Pancreas (tissue), 10 donors: ENCODE measurements at regions not wholly inside any gene's neighbourhood (a gene's known extent, or its start where the extent isn't known, plus 50 kb on each side); places are given as distances from the start of the nearest gene placed in this dataset.

Experiments used
- ATAC-seq, 4 donors: fragments of 200-7000 bp; cut with Tn5 transposase; one replicate each; pipeline versions ENCODE4 v1.8.0 to v1.9.1; 2020; ENCODE audit warnings: mild to moderate bottlenecking in 4 of 4, moderate library complexity in 4 of 4
- DNase-seq, 6 donors: peaks; one replicate each; pipeline ENCODE4 v3.0.0-alpha.2; 2020
- FAIRE-seq: peaks from 2 replicates; lab custom pipeline; 2012; peaks lifted over from hg19 to GRCh38; lab: Jason Lieb, UNC
- H3K27ac ChIP-seq, 4 donors: fragments of 200-600 bp; sonication (generic); 1 replicate in 3 of 4; 2 replicates in 1 of 4; pipeline versions ENCODE4 v1.5.0 to v1.8.0; 2020
- H3K27me3 ChIP-seq, 4 donors: fragments of 200-600 bp; one replicate each; pipeline ENCODE4 v1.8.0; 2021
- H3K36me3 ChIP-seq, 3 donors: fragments of 200-600 bp; sonication (generic) in 1 of 3; one replicate each; pipeline versions ENCODE4 v1.5.0 to v1.8.0; 2020 to 2021
- H3K4me1 ChIP-seq, 3 donors: fragments of 200-600 bp; one replicate each; pipeline ENCODE4 v1.8.0; 2021
- H3K4me3 ChIP-seq, 4 donors: fragments of 200-600 bp; sonication (generic) in 2 of 4; one replicate each; pipeline versions ENCODE4 v1.5.0 to v1.8.0; 2020 to 2021
- H3K9me3 ChIP-seq, 4 donors: fragments of 200-600 bp; one replicate each; pipeline ENCODE4 v1.8.0; 2021
- CTCF ChIP-seq, 4 donors: fragments of 200-600 bp; sonication (generic) in 3 of 4; IDR thresholded peaks; one replicate each; pipeline versions ENCODE4 v1.5.0 to v1.8.0; 2021; ENCODE audit warnings: antibody characterized with exemption in 4 of 4
- WGBS, 2 donors: extraction: QIAGEN DNeasy Blood & Tissue Kit; methylation state at CpG; one replicate each; pipeline ENCODE4 v1.1.7; 2013; 5-methylcytosine and 5-hydroxymethylcytosine counted together
- intact Hi-C, 3 donors: fragments of 100-400 bp; cut with DNase I; formaldehyde crosslinking; loops; one replicate each; pipeline versions ENCODE4 v1.11.1 to v1.14.2; 2022
- donor health status: healthy with polysubstance abuse.
- donor health status: DM: no; HTN: no; CAD: no; lungs with moderate emphysema.
- donor health status: DM: no; HTN: no; CAD: no.
- donor health status: control.
- donor health status: control.
- donor health status: Bipolar disorder and iron deficiency.
- donor health status: DM: yes; HTN: yes; CAD: no.
- donor health status: DM: no; HTN: no; CAD: no.
- donor health status: DM: no; HTN: no; CAD: no.
- donor health status: DM: yes; HTN: yes; CAD: no.

GRCh38 chr7:106512217-106512616 lies 148.7 kb downstream of the CCDC71L start:
- no peaks in the 10 kb centered on the region for H3K4me1 ChIP-seq
- DNase-seq (no peak), ATAC-seq (no peak), FAIRE-seq (no peak)
- 96 to 97% methylated on average over 2 of the region's 2 CpGs for WGBS, 2 donors
- H3K9me3 ChIP-seq, result no peaks in the 10 kb centered on the region
- H3K27me3 ChIP-seq, result no peaks in the 10 kb centered on the region
- intact Hi-C loops, result no loop called here
- no peak overlapping the region for H3K27ac ChIP-seq
- H3K4me3 ChIP-seq, result no peak overlapping the region
- TF ChIP-seq CTCF (IDR thresholded peaks at IDR 0.05), result no peak
- H3K36me3 ChIP-seq, result no peaks in the 10 kb centered on the region

DNA sequence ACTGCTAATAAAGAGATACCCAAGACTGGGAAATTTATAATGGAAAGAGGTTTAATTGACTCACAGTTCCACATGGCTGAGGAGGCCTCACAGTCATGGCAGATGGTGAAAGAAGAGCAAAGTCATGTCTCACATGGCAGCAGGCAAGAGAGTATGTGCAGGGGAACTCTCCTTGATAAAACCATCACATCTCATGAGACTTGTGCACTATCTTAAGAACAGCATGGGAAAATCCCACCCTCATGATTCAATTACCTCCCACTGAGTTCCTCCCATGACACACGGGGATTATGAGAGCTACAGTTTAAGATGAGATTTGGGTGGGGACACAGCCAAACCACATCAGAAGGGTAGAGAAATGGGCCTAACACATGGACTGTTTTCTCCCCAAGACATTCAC lies 156.3 kb downstream of the CCDC71L start:
- no peak for TF ChIP-seq CTCF (IDR thresholded peaks at IDR 0.05)
- no peak overlapping the region for H3K4me3 ChIP-seq
- H3K27ac ChIP-seq, result no peak overlapping the region
- no peaks in the 10 kb centered on the region for H3K9me3 ChIP-seq
- DNase-seq (no peak), FAIRE-seq (no peak), ATAC-seq (no peak)
- 73 to 82% methylated on average over 1 of the region's 1 CpG for WGBS, 2 donors
- intact Hi-C loops, result no loop called here
- H3K36me3 ChIP-seq, result no peaks in the 10 kb centered on the region
- H3K27me3 ChIP-seq, result no peaks in the 10 kb centered on the region
- H3K4me1 ChIP-seq, result no peaks in the 10 kb centered on the region

- H3K4me1 ChIP-seq, result no peaks in the 10 kb centered on the region
- H3K9me3 ChIP-seq, result no peaks in the 10 kb centered on the region
- H3K36me3 ChIP-seq, result no peaks in the 10 kb centered on the region
- 78 to 84% methylated on average over 3 of the region's 3 CpGs for WGBS, 2 donors
- no peaks in the 10 kb centered on the region for H3K27me3 ChIP-seq
- intact Hi-C loops, result no loop called here
- no peak overlapping the region for H3K4me3 ChIP-seq
- ATAC-seq (no peak), DNase-seq (no peak), FAIRE-seq (no peak)
- no peak overlapping the region for H3K27ac ChIP-seq
- no peak for TF ChIP-seq CTCF (IDR thresholded peaks at IDR 0.05)
These were observed 156.8 kb downstream of the CCDC71L start for GRCh38 chr7:106504207-106504606.

DNA sequence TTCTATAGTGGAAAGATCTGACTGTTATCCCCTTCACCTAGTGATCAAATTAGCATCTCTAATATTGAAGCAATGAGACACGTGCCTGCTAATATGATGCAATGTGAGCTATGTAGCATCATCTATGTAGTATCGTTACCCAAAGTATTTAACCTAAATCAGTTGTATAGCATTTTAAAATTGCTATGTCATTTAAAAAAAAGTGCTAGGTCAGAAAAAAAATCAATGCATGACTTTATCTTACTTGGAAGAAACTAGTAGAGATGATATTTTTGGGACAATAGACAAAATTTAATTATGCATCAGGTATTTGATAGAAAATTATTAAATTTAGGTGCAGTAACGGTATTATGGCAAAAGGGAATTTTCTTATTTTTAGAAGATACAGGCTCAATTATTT lies 157.3 kb downstream of the CCDC71L start:
- FAIRE-seq (no peak), DNase-seq (no peak), ATAC-seq (no peak)
- 85 to 88% methylated on average over 3 of the region's 3 CpGs for WGBS, 2 donors
- Histone ChIP-seq H3K36me3 (no peaks in the 10 kb centered on the region), H3K9me3 (no peaks in the 10 kb centered on the region), H3K4me3 (no peak overlapping the region), H3K27ac (no peak overlapping the region), H3K4me1 (no peaks in the 10 kb centered on the region), H3K27me3 (no peaks in the 10 kb centered on the region)
- intact Hi-C loops, result no loop called here
- no peak for TF ChIP-seq CTCF (IDR thresholded peaks at IDR 0.05)

- WGBS, 2 donors, result 65 to 77% methylated on average over 5 of the region's 5 CpGs
- H3K27me3 ChIP-seq, result no peaks in the 10 kb centered on the region
- ATAC-seq, result no peak
- H3K4me1 ChIP-seq, result no peaks in the 10 kb centered on the region
- intact Hi-C loops, result no loop called here
- no peak for TF ChIP-seq CTCF (IDR thresholded peaks at IDR 0.05)
- no peak overlapping the region for H3K27ac ChIP-seq
- H3K4me3 ChIP-seq, result no peak overlapping the region
- H3K36me3 ChIP-seq, result no peaks in the 10 kb centered on the region
- no peak for DNase-seq
- no peak for FAIRE-seq
- H3K9me3 ChIP-seq, result no peaks in the 10 kb centered on the region
These were observed 159.1 kb downstream of the CCDC71L start for GRCh38 chr7:106501605-106502580.
